Ovary (tissue), 7 donors: ENCODE measurements at regions not wholly inside any gene's neighbourhood (a gene's known extent, or its start where the extent isn't known, plus 50 kb on each side); places are given as distances from the start of the nearest gene placed in this dataset.

Experiments
- DNase-seq, 5 donors: peaks; one replicate each; pipeline ENCODE4 v3.0.0-alpha.2; 2019 to 2020
- H3K27ac ChIP-seq, 2 donors: fragments of 200-600 bp; one replicate each; pipeline versions ENCODE4 v1.5.1 to v1.8.0; 2019 to 2022
- H3K27me3 ChIP-seq: fragments of 200-600 bp; one replicate; pipeline ENCODE4 v1.8.0; 2022
- H3K36me3 ChIP-seq: fragments of 200-600 bp; sonication (generic); one replicate; pipeline ENCODE4 v1.5.1; 2019
- H3K4me1 ChIP-seq: one replicate; pipeline ENCODE4 v1.8.1; 2013; ENCODE audit warnings: mild to moderate bottlenecking, moderate library complexity; ENCODE audit not compliant: insufficient read depth
- H3K4me3 ChIP-seq: fragments of 200-600 bp; sonication (generic); one replicate; pipeline ENCODE4 v1.5.1; 2017
- H3K9me3 ChIP-seq, 2 donors: fragments of 200-600 bp in 1 of 2; sonication (generic) in 1 of 2; one replicate each; pipeline versions ENCODE4 v1.5.1 to v1.8.1; 2013 to 2019; ENCODE audit warnings: mild to moderate bottlenecking in 1 of 2, moderate library complexity in 1 of 2
- CTCF ChIP-seq, 3 donors: fragments of 450-650 bp in 2 of 3; fragments of 200-600 bp in 1 of 3; IDR thresholded peaks; one replicate each; pipeline versions ENCODE4 v1.5.1 to v1.8.0; 2016 to 2022; ENCODE audit warnings: antibody characterized with exemption in 3 of 3, mild to moderate bottlenecking in 1 of 3
- EP300 ChIP-seq: sonication (generic); formaldehyde crosslinking; IDR thresholded peaks from one replicate; pipeline ENCODE4 v1.6.1; 2017; ENCODE audit warnings: antibody characterized with exemption
- POLR2A ChIP-seq: fragments of 450-650 bp; IDR thresholded peaks from one replicate; pipeline ENCODE4 v1.6.1; 2017; ENCODE audit warnings: antibody characterized with exemption, mild to moderate bottlenecking, moderate library complexity
- WGBS, 3 donors: extraction: QIAGEN DNeasy Blood & Tissue Kit in 1 of 3; methylation state at CpG; one replicate each; pipeline versions ENCODE4 v1.1.5 to v1.1.7; 2013 to 2017; 5-methylcytosine and 5-hydroxymethylcytosine counted together
- intact Hi-C, 4 donors: fragments of 100-400 bp; cut with DNase I; formaldehyde crosslinking; loops; one replicate each; pipeline versions ENCODE4 v1.11.0 to v1.15.1; 2022 to 2023
- donor health status: DM: no; HTN: no; CAD: no; lungs with moderate emphysema.
- donor health status: DM: no; HTN: no; CAD: no.
- donor health status: Bipolar disorder and iron deficiency.
- donor health status: DM: no; HTN: no; CAD: no.
- donor health status: DM: yes; HTN: yes; CAD: no.

GRCh38 chr2:198692907-198693510 is 764.7 kb downstream of the SATB2 start:
- Histone ChIP-seq H3K27me3 (no peaks in the 10 kb centered on the region), H3K36me3 (no peaks in the 10 kb centered on the region), H3K9me3 (no peaks in the 10 kb centered on the region), H3K27ac (no peak overlapping the region), H3K4me3 (no peak overlapping the region), H3K4me1 (no peaks in the 10 kb centered on the region)
- intact Hi-C loops, result no loop called here
- WGBS, 3 donors, result 64 to 76% (median 69%) methylated on average over 9 of the region's 9 CpGs
- TF ChIP-seq CTCF (IDR thresholded peaks at IDR 0.05) (no peak), EP300 (no peak), POLR2A (no peak)
- no peak for DNase-seq

- Histone ChIP-seq H3K27ac (no peak overlapping the region), H3K4me1 (no peaks in the 10 kb centered on the region), H3K9me3 (no peaks in the 10 kb centered on the region), H3K4me3 (no peak overlapping the region), H3K27me3 (no peaks in the 10 kb centered on the region), H3K36me3 (no peaks in the 10 kb centered on the region)
- DNase-seq, result no peak
- WGBS, 3 donors, result 94 to 97% (median 95%) methylated on average over 2 of the region's 2 CpGs
- intact Hi-C loops, result no loop called here
- TF ChIP-seq EP300 (no peak), CTCF (IDR thresholded peaks at IDR 0.05) (no peak), POLR2A (no peak)
These were observed 766.5 kb downstream of the SATB2 start for GRCh38 chr2:198691236-198691635.

GRCh38 chr2:198664321-198664720 is 793.4 kb downstream of the SATB2 start:
- no peak for DNase-seq
- 75 to 88% (median 82%) methylated on average over 2 of the region's 2 CpGs for WGBS, 3 donors
- H3K4me1 ChIP-seq, result no peaks in the 10 kb centered on the region
- H3K27me3 ChIP-seq, result no peaks in the 10 kb centered on the region
- intact Hi-C loops, result no loop called here
- no peaks in the 10 kb centered on the region for H3K9me3 ChIP-seq
- no peaks in the 10 kb centered on the region for H3K36me3 ChIP-seq
- no peak overlapping the region for H3K27ac ChIP-seq
- no peak overlapping the region for H3K4me3 ChIP-seq
- TF ChIP-seq POLR2A (no peak), CTCF (IDR thresholded peaks at IDR 0.05) (no peak), EP300 (no peak)

- no peak for DNase-seq
- H3K27ac ChIP-seq, result no peak overlapping the region
- WGBS, 3 donors, result 77 to 82% (median 79%) methylated on average over 4 of the region's 4 CpGs
- no peak overlapping the region for H3K4me3 ChIP-seq
- intact Hi-C loops, result no loop called here
- H3K4me1 ChIP-seq, result no peaks in the 10 kb centered on the region
- H3K27me3 ChIP-seq, result no peaks in the 10 kb centered on the region
- no peaks in the 10 kb centered on the region for H3K9me3 ChIP-seq
- no peaks in the 10 kb centered on the region for H3K36me3 ChIP-seq
- no peak for TF ChIP-seq POLR2A
- TF ChIP-seq CTCF (IDR thresholded peaks at IDR 0.05), result no peak
- no peak for TF ChIP-seq EP300
These were observed 794.8 kb downstream of the SATB2 start for GRCh38 chr2:198662905-198663304.
